HepG2 (cell line): ENCODE measurements at regions not wholly inside any gene's neighbourhood (a gene's known extent, or its start where the extent isn't known, plus 50 kb on each side); places are given as distances from the start of the nearest gene placed in this dataset.

Source experiments
- ATAC-seq: fragments of 200-7000 bp; cut with Tn5 transposase; 3 replicates; pipeline ENCODE4 v1.9.1; 2020; ENCODE audit warnings: mild to moderate bottlenecking, moderate library complexity
- BruUV-seq: library from RNA; stranded (reverse); fragments of 400-500 nt; replicated peaks from 2 replicates; lab custom pipeline; 2021; lab: Mats Ljungman, UMichigan
- CTCF ChIA-PET: fragments of 300-600 bp; formaldehyde crosslinking; extraction: SDS; loops from one replicate; lab custom pipeline; 2021; ENCODE audit warnings: low total read pairs, inconsistent platforms, low intra/inter-chr PET ratio; lab: Yijun Ruan, JAX
- POLR2A ChIA-PET: fragments of 350-600 bp; sonication (Branson Sonifier 250); formaldehyde crosslinking; loops from one replicate; lab custom pipeline; 2020; ENCODE audit warnings: antibody characterized with exemption, inconsistent platforms; lab: Yijun Ruan, JAX
- DNase-seq: peaks from one replicate; pipeline ENCODE4 v3.0.0-alpha.2; 2015; ENCODE audit warnings: low spot score
- FAIRE-seq: peaks from 3 replicates; lab custom pipeline; 2011; peaks lifted over from hg19 to GRCh38; lab: Jason Lieb, UNC
- H2AFZ ChIP-seq: one replicate; pipeline ENCODE4 v1.6.1; 2011; ENCODE audit warnings: low read length, inconsistent platforms
- H3K27ac ChIP-seq: fragments of 300-600 bp; 3 replicates; pipeline ENCODE4 v1.8.0; 2011; ENCODE audit warnings: mixed run types, mild to moderate bottlenecking, mixed read lengths, low read length, inconsistent platforms; ENCODE audit not compliant: insufficient read depth; ENCODE audit errors: extremely low read length
- H3K27me3 ChIP-seq, 2 experiments: fragments of 200-600 bp in 1 of 2; 2 replicates in 1 of 2; 3 replicates in 1 of 2; pipeline versions ENCODE4 v1.6.0 to v1.8.0; 2011; ENCODE audit warnings: low read length in 2 of 2, mild to moderate bottlenecking in 2 of 2, moderate library complexity in 2 of 2, inconsistent platforms in 1 of 2; ENCODE audit not compliant: insufficient read depth in 2 of 2, control insufficient read depth in 1 of 2
- H3K36me3 ChIP-seq, 2 experiments: fragments of 200-600 bp in 1 of 2; replicated peaks in 1 of 2; 2 replicates in 1 of 2; 3 replicates in 1 of 2; pipeline versions ENCODE4 v1.5.1 to v1.8.0; 2011; ENCODE audit warnings: low read length in 2 of 2, inconsistent platforms in 1 of 2; ENCODE audit not compliant: insufficient read depth in 2 of 2, control insufficient read depth in 1 of 2
- H3K4me1 ChIP-seq: 2 replicates; pipeline ENCODE4 v1.5.1; 2012; ENCODE audit warnings: low read length, inconsistent platforms; ENCODE audit not compliant: insufficient read depth
- H3K4me2 ChIP-seq: 2 replicates; pipeline ENCODE4 v1.6.0; 2011; ENCODE audit warnings: low read depth, low read length, inconsistent platforms
- H3K4me3 ChIP-seq, 3 experiments: fragments of 200-600 bp in 1 of 3; sonication (generic), shearing (Covaris generic) in 1 of 3; replicated peaks in 1 of 3; 2 replicates each; pipeline ENCODE4 v1.5.1; 2011 to 2016; ENCODE audit warnings: low read length in 3 of 3, inconsistent platforms in 2 of 3, low read depth in 2 of 3, mild to moderate bottlenecking in 2 of 3, control low read depth in 1 of 3, mixed read lengths in 1 of 3; ENCODE audit not compliant: insufficient read depth in 1 of 3
- H3K79me2 ChIP-seq: one replicate; pipeline ENCODE4 v1.6.1; 2011; ENCODE audit warnings: low read length, inconsistent platforms; ENCODE audit not compliant: insufficient read depth
- H3K9ac ChIP-seq: 2 replicates; pipeline ENCODE4 v1.6.0; 2011; ENCODE audit warnings: mild to moderate bottlenecking, low read depth, low read length, inconsistent platforms; ENCODE audit not compliant: insufficient read depth
- H3K9me3 ChIP-seq: 2 replicates; pipeline ENCODE4 v1.5.1; 2012; ENCODE audit warnings: mild to moderate bottlenecking, low read length
- H4K20me1 ChIP-seq: 2 replicates; pipeline ENCODE4 v1.6.0; 2011; ENCODE audit warnings: inconsistent platforms, mild to moderate bottlenecking, low read length, moderate library complexity; ENCODE audit not compliant: insufficient read depth
- FOXA1 ChIP-seq, 2 experiments: fragments of 450-650 bp in 1 of 2; sonication (generic) in 1 of 2; formaldehyde crosslinking in 1 of 2; IDR thresholded peaks; 2 replicates each; pipeline versions ENCODE4 v1.4.0 to v1.6.1; 2016 to 2020; ENCODE audit warnings: missing genetic modification reagents in 1 of 2
- FOXA3 ChIP-seq: IDR thresholded peaks from 2 replicates; pipeline ENCODE4 v1.6.1; 2016; ENCODE audit warnings: missing genetic modification reagents, missing compliant biosample characterization
- HOXA3 ChIP-seq: sonication (generic); formaldehyde crosslinking; IDR thresholded peaks from 2 replicates; pipeline ENCODE4 v1.5.0; 2020; ENCODE audit warnings: missing genetic modification reagents
- KLF9 ChIP-seq: IDR thresholded peaks from 2 replicates; pipeline ENCODE4 v1.6.1; 2016; ENCODE audit warnings: low read depth
- ZBTB38 ChIP-seq: sonication (generic); formaldehyde crosslinking; IDR thresholded peaks from 2 replicates; pipeline ENCODE4 v1.5.1; 2020; ENCODE audit warnings: mild to moderate bottlenecking, missing genetic modification reagents
- ZFP62 ChIP-seq: sonication (generic); formaldehyde crosslinking; IDR thresholded peaks from 2 replicates; pipeline ENCODE4 v1.4.0; 2020; ENCODE audit warnings: missing genetic modification reagents
- ZMYM4 ChIP-seq: sonication (generic); formaldehyde crosslinking; IDR thresholded peaks from 2 replicates; pipeline ENCODE4 v1.8.1; 2023; ENCODE audit warnings: mild to moderate bottlenecking, missing genetic modification reagents
- WGBS: methylation state at CpG from one replicate; pipeline ENCODE4 v1.1.6; 2017; ENCODE audit warnings: low lambda C conversion rate; 5-methylcytosine and 5-hydroxymethylcytosine counted together
- in situ Hi-C: cut with HindIII; loops from 2 replicates; pipeline ENCODE4 v1.10.0; 2017; ENCODE audit warnings: low pct_unique_long_range_greater_than_20kb; ENCODE audit not compliant: extremely low pct_ligation_motif_present
- intact Hi-C: fragments of 100-400 bp; cut with micrococcal nuclease; formaldehyde crosslinking; loops from one replicate; pipeline ENCODE4 v1.10.0; 2022; ENCODE audit not compliant: unreplicated experiment
- TF ChIP-seq, protein P1 (sequence below): IDR thresholded peaks from 2 replicates; pipeline ENCODE4 v1.6.1; 2018; ENCODE audit warnings: missing genetic modification reagents, mild to moderate bottlenecking, missing compliant biosample characterization
- TF ChIP-seq, protein P2 (sequence below): sonication (generic); formaldehyde crosslinking; IDR thresholded peaks from 2 replicates; pipeline ENCODE4 v1.4.0; 2020; ENCODE audit warnings: missing genetic modification reagents
- TF ChIP-seq, protein P3 (sequence below): sonication (generic); formaldehyde crosslinking; IDR thresholded peaks from 2 replicates; pipeline ENCODE4 v1.4.0; 2020; ENCODE audit warnings: missing genetic modification reagents, mild to moderate bottlenecking, borderline replicate concordance
- TF ChIP-seq, protein P4 (sequence below): sonication (generic); formaldehyde crosslinking; IDR thresholded peaks from 2 replicates; pipeline ENCODE4 v1.4.0; 2020; ENCODE audit warnings: missing genetic modification reagents
- TF ChIP-seq, protein P5 (sequence below): sonication (generic); formaldehyde crosslinking; IDR thresholded peaks from 2 replicates; pipeline ENCODE4 v1.4.0; 2020; ENCODE audit warnings: mild to moderate bottlenecking, missing genetic modification reagents

DNA sequence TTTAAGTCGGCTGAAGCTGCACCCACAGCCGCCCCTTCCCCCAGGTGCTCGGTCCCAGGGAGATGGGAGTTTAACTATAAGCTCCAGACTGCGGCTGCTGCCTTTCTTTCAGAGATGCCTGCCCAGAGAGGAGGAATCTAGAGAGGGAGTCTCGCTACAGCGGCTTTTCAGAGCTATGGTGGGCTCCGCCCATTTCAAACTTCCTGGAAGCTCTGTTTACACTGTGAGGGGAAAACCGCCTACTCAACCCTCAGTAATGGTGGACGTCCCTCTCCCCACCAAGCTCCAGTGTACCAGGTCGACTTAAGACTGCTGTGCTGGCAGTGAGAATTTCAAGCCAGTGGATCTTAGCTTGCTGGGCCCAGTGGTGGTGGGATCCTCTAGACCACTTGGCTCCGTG lies 135.4 kb downstream of the CXCL12 start:
- ChIA-PET CTCF (no interaction called here), POLR2A (interaction anchor here (0.6 to 1.7 kb wide), 4 partner anchors 9 to 729 kb away, joined by 3 to 6 read pairs (median 4); partner anchors contain the start of gene DEPP1)
- H3K9ac ChIP-seq: 0 out of 2 replicates have a peak overlapping the region, but pooled peaks have one; percentile 15
- FAIRE-seq (no peak), DNase-seq (no peak), ATAC-seq (no peak)
- no peaks in the 10 kb centered on the region for H3K9me3 ChIP-seq
- no peaks in the 10 kb centered on the region for H4K20me1 ChIP-seq
- WGBS: 91% methylated on average over 10 of the region's 11 CpGs
- intact Hi-C loops: no loop called here
- no peak overlapping the region for H3K4me3 ChIP-seq
- no peak overlapping the region for H3K27ac ChIP-seq
- H3K36me3 ChIP-seq: no peaks in the 10 kb centered on the region
- no peaks in the 10 kb centered on the region for H3K79me2 ChIP-seq
- H3K27me3 ChIP-seq: no peaks in the 10 kb centered on the region
- no peak overlapping the region for H2AFZ ChIP-seq
- BruUV-seq: no TSS peak
- H3K4me2 ChIP-seq: no peak overlapping the region
- peaks cover 58% of the 10 kb centered on the region for H3K4me1 ChIP-seq
- in situ Hi-C loops: no loop called here
- TF ChIP-seq ZMYM4 (CRISPR knock-in tag): peak; percentile 55; the same call in 1 of the 2 replicates
- peak; percentile 12; the same call in 1 of the 2 replicates for TF ChIP-seq HOXA3
- TF ChIP-seq, protein P1, sequence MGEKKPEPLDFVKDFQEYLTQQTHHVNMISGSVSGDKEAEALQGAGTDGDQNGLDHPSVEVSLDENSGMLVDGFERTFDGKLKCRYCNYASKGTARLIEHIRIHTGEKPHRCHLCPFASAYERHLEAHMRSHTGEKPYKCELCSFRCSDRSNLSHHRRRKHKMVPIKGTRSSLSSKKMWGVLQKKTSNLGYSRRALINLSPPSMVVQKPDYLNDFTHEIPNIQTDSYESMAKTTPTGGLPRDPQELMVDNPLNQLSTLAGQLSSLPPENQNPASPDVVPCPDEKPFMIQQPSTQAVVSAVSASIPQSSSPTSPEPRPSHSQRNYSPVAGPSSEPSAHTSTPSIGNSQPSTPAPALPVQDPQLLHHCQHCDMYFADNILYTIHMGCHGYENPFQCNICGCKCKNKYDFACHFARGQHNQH (CRISPR knock-in tag): no peak
- no peak for TF ChIP-seq FOXA1 (IDR thresholded peaks at IDR 0.05)
- peak; percentile 40; the same call in 1 of the 2 replicates for TF ChIP-seq FOXA1 (CRISPR knock-in tag; IDR thresholded peaks at IDR 0.05)
- peak; percentile 70 for TF ChIP-seq ZBTB38 (CRISPR knock-in tag)
- TF ChIP-seq, protein P2, sequence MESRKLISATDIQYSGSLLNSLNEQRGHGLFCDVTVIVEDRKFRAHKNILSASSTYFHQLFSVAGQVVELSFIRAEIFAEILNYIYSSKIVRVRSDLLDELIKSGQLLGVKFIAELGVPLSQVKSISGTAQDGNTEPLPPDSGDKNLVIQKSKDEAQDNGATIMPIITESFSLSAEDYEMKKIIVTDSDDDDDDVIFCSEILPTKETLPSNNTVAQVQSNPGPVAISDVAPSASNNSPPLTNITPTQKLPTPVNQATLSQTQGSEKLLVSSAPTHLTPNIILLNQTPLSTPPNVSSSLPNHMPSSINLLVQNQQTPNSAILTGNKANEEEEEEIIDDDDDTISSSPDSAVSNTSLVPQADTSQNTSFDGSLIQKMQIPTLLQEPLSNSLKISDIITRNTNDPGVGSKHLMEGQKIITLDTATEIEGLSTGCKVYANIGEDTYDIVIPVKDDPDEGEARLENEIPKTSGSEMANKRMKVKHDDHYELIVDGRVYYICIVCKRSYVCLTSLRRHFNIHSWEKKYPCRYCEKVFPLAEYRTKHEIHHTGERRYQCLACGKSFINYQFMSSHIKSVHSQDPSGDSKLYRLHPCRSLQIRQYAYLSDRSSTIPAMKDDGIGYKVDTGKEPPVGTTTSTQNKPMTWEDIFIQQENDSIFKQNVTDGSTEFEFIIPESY: peak; percentile 91
- no peak for TF ChIP-seq KLF9 (CRISPR knock-in tag)
- peak; percentile 41; the same call in 1 of the 2 replicates for TF ChIP-seq FOXA3 (CRISPR knock-in tag)
- TF ChIP-seq, protein P3, sequence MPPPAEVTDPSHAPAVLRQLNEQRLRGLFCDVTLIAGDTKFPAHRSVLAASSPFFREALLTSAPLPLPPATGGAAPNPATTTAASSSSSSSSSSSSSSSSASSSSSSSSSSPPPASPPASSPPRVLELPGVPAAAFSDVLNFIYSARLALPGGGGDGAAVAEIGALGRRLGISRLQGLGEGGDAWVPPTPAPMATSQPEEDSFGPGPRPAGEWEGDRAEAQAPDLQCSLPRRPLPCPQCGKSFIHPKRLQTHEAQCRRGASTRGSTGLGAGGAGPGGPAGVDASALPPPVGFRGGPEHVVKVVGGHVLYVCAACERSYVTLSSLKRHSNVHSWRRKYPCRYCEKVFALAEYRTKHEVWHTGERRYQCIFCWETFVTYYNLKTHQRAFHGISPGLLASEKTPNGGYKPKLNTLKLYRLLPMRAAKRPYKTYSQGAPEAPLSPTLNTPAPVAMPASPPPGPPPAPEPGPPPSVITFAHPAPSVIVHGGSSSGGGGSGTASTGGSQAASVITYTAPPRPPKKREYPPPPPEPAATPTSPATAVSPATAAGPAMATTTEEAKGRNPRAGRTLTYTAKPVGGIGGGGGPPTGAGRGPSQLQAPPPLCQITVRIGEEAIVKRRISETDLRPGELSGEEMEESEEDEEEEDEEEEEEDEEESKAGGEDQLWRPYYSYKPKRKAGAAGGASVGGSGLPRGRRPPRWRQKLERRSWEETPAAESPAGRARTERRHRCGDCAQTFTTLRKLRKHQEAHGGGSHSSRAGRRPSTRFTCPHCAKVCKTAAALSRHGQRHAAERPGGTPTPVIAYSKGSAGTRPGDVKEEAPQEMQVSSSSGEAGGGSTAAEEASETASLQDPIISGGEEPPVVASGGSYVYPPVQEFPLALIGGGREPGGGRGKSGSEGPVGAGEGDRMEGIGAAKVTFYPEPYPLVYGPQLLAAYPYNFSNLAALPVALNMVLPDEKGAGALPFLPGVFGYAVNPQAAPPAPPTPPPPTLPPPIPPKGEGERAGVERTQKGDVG (CRISPR knock-in tag): peak; percentile 68; the same call in 1 of the 2 replicates
- TF ChIP-seq ZFP62 (CRISPR knock-in tag): no peak
- TF ChIP-seq, protein P4, sequence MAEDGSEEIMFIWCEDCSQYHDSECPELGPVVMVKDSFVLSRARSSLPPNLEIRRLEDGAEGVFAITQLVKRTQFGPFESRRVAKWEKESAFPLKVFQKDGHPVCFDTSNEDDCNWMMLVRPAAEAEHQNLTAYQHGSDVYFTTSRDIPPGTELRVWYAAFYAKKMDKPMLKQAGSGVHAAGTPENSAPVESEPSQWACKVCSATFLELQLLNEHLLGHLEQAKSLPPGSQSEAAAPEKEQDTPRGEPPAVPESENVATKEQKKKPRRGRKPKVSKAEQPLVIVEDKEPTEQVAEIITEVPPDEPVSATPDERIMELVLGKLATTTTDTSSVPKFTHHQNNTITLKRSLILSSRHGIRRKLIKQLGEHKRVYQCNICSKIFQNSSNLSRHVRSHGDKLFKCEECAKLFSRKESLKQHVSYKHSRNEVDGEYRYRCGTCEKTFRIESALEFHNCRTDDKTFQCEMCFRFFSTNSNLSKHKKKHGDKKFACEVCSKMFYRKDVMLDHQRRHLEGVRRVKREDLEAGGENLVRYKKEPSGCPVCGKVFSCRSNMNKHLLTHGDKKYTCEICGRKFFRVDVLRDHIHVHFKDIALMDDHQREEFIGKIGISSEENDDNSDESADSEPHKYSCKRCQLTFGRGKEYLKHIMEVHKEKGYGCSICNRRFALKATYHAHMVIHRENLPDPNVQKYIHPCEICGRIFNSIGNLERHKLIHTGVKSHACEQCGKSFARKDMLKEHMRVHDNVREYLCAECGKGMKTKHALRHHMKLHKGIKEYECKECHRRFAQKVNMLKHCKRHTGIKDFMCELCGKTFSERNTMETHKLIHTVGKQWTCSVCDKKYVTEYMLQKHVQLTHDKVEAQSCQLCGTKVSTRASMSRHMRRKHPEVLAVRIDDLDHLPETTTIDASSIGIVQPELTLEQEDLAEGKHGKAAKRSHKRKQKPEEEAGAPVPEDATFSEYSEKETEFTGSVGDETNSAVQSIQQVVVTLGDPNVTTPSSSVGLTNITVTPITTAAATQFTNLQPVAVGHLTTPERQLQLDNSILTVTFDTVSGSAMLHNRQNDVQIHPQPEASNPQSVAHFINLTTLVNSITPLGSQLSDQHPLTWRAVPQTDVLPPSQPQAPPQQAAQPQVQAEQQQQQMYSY (CRISPR knock-in tag): no peak
- TF ChIP-seq, protein P5, sequence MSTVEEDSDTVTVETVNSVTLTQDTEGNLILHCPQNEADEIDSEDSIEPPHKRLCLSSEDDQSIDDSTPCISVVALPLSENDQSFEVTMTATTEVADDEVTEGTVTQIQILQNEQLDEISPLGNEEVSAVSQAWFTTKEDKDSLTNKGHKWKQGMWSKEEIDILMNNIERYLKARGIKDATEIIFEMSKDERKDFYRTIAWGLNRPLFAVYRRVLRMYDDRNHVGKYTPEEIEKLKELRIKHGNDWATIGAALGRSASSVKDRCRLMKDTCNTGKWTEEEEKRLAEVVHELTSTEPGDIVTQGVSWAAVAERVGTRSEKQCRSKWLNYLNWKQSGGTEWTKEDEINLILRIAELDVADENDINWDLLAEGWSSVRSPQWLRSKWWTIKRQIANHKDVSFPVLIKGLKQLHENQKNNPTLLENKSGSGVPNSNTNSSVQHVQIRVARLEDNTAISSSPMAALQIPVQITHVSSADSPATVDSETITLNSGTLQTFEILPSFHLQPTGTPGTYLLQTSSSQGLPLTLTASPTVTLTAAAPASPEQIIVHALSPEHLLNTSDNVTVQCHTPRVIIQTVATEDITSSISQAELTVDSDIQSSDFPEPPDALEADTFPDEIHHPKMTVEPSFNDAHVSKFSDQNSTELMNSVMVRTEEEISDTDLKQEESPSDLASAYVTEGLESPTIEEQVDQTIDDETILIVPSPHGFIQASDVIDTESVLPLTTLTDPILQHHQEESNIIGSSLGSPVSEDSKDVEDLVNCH (CRISPR knock-in tag): no peak
